Pancreas (tissue), 10 donors: ENCODE measurements at regions not wholly inside any gene's neighbourhood (a gene's known extent, or its start where the extent isn't known, plus 50 kb on each side); places are given as distances from the start of the nearest gene placed in this dataset.
A peak's percentile ranks its signal among the peaks of the same experiment; 100 is the strongest.

Experiments used
- ATAC-seq, 4 donors: fragments of 200-7000 bp; cut with Tn5 transposase; one replicate each; pipeline versions ENCODE4 v1.8.0 to v1.9.1; 2020; ENCODE audit warnings: mild to moderate bottlenecking in 4 of 4, moderate library complexity in 4 of 4
- DNase-seq, 6 donors: peaks; one replicate each; pipeline ENCODE4 v3.0.0-alpha.2; 2020
- FAIRE-seq: peaks from 2 replicates; lab custom pipeline; 2012; peaks lifted over from hg19 to GRCh38; lab: Jason Lieb, UNC
- H3K27ac ChIP-seq, 4 donors: fragments of 200-600 bp; sonication (generic); 1 replicate in 3 of 4; 2 replicates in 1 of 4; pipeline versions ENCODE4 v1.5.0 to v1.8.0; 2020
- H3K27me3 ChIP-seq, 4 donors: fragments of 200-600 bp; one replicate each; pipeline ENCODE4 v1.8.0; 2021
- H3K36me3 ChIP-seq, 3 donors: fragments of 200-600 bp; sonication (generic) in 1 of 3; one replicate each; pipeline versions ENCODE4 v1.5.0 to v1.8.0; 2020 to 2021
- H3K4me1 ChIP-seq, 3 donors: fragments of 200-600 bp; one replicate each; pipeline ENCODE4 v1.8.0; 2021
- H3K4me3 ChIP-seq, 4 donors: fragments of 200-600 bp; sonication (generic) in 2 of 4; one replicate each; pipeline versions ENCODE4 v1.5.0 to v1.8.0; 2020 to 2021
- H3K9me3 ChIP-seq, 4 donors: fragments of 200-600 bp; one replicate each; pipeline ENCODE4 v1.8.0; 2021
- WGBS, 2 donors: extraction: QIAGEN DNeasy Blood & Tissue Kit; methylation state at CpG; one replicate each; pipeline ENCODE4 v1.1.7; 2013; 5-methylcytosine and 5-hydroxymethylcytosine counted together
- intact Hi-C, 3 donors: fragments of 100-400 bp; cut with DNase I; formaldehyde crosslinking; loops; one replicate each; pipeline versions ENCODE4 v1.11.1 to v1.14.2; 2022
- TF ChIP-seq, protein P1 (sequence below), 4 donors: fragments of 200-600 bp; sonication (generic) in 3 of 4; IDR thresholded peaks; one replicate each; pipeline versions ENCODE4 v1.5.0 to v1.8.0; 2021; ENCODE audit warnings: antibody characterized with exemption in 4 of 4
- donor health status: healthy with polysubstance abuse.
- donor health status: DM: no; HTN: no; CAD: no; lungs with moderate emphysema.
- donor health status: DM: no; HTN: no; CAD: no.
- donor health status: control.
- donor health status: control.
- donor health status: Bipolar disorder and iron deficiency.
- donor health status: DM: yes; HTN: yes; CAD: no.
- donor health status: DM: no; HTN: no; CAD: no.
- donor health status: DM: no; HTN: no; CAD: no.
- donor health status: DM: yes; HTN: yes; CAD: no.

DNA sequence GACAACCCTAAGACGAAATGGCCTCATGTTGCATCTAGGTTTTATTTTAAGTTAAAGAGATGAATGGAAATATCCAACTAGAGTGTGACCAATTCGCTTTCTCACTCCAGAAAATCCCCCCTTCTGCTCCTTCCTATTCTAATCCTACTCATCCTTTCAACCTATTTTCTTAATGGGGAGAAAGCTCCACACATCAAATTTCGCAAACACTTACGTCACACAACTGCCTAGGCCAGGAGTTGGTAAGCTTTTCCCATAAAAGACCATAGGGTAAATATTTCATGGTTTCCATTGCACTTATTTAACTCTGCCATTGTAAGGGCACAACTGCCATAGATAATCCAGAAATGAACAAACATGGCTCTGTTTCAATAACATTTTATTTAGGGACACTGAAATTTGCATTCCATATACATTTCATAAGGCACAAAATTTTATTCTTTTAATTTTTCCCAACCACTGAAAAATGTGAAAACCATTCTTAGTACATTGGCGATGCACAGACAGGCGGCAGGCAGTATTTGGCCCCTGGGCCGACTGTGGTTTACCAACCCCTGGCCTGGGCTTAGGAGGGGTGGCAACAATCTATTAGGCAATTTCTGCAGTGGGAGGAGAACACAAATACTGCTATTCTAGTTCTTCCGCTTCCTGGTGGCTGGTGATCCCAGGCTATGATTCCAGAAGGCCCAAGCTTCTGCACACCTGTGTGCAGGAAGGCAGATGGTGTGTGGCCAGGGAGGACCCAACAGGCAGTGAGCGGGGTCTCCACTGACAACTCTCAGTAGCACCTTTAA is 67.2 kb upstream of the FOXN3 start:
- peak in 2 of 4 donors; percentile 43 to 55 for ATAC-seq
- TF ChIP-seq, protein P1, sequence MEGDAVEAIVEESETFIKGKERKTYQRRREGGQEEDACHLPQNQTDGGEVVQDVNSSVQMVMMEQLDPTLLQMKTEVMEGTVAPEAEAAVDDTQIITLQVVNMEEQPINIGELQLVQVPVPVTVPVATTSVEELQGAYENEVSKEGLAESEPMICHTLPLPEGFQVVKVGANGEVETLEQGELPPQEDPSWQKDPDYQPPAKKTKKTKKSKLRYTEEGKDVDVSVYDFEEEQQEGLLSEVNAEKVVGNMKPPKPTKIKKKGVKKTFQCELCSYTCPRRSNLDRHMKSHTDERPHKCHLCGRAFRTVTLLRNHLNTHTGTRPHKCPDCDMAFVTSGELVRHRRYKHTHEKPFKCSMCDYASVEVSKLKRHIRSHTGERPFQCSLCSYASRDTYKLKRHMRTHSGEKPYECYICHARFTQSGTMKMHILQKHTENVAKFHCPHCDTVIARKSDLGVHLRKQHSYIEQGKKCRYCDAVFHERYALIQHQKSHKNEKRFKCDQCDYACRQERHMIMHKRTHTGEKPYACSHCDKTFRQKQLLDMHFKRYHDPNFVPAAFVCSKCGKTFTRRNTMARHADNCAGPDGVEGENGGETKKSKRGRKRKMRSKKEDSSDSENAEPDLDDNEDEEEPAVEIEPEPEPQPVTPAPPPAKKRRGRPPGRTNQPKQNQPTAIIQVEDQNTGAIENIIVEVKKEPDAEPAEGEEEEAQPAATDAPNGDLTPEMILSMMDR (IDR thresholded peaks at IDR 0.05): no peak
- Histone ChIP-seq H3K27ac (no peak overlapping the region), H3K27me3 (no peaks in the 10 kb centered on the region), H3K36me3 (no peaks in the 10 kb centered on the region), H3K9me3 (no peaks in the 10 kb centered on the region), H3K4me3 (no peak overlapping the region), H3K4me1 (peaks cover 0 to 2% (median 0%) of the 10 kb centered on the region in 3 donors)
- intact Hi-C loops: no loop called here
- no peak for FAIRE-seq
- WGBS, 2 donors: 92 to 94% methylated on average over 9 of the region's 9 CpGs
- DNase-seq: no peak

DNA sequence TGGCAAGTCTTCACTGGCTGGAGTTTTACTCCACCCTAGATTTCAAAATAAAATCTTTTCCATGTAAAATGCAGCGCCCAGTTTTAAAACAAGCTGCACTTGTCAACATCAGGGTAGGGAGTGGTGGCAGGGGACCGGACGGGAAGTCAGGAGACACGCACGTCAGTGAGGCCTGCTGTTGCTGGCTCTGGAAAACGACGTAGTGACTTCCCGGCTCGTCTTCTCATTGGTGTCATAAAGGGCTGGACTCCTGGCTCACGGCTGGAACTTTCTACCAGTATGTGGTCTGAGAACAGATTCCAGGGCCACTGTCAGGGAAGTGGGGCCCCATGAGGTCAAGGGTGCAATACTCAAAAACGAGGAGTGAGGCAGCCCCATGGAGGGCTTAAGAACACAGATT is 64.2 kb upstream of the FOXN3 start:
- H3K36me3 ChIP-seq: no peaks in the 10 kb centered on the region
- FAIRE-seq (no peak), ATAC-seq (peak in 1 of 4 donors; percentile 25), DNase-seq (no peak)
- H3K27ac ChIP-seq: no peak overlapping the region
- peaks cover 0 to 2% (median 0%) of the 10 kb centered on the region in 3 donors for H3K4me1 ChIP-seq
- 88 to 89% methylated on average over 11 of the region's 11 CpGs for WGBS, 2 donors
- H3K27me3 ChIP-seq: no peaks in the 10 kb centered on the region
- TF ChIP-seq, protein P1 (IDR thresholded peaks at IDR 0.05): no peak
- no peaks in the 10 kb centered on the region for H3K9me3 ChIP-seq
- H3K4me3 ChIP-seq: no peak overlapping the region
- intact Hi-C loops: no loop called here

DNA sequence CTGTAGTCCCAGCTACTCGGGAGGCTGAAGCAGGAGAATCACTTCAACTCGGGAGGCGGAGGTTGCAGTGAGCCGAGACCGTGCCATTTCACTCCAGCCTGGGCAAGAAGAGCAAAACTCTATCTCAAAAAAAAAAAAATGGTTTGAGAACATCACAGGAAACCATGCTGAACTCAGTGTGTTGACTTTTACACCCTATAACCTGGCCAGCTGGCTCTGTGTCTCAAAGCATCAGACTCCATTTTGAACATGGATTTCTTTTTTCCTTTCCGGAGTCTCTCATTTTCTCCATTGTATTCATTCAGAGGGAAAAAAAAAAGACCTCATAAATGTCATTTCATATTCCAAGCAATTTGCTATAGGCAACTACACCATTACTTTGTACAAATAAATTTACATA is 63.2 kb upstream of the FOXN3 start:
- no peaks in the 10 kb centered on the region for H3K27me3 ChIP-seq
- no peaks in the 10 kb centered on the region for H3K9me3 ChIP-seq
- 98 to 99% methylated on average over 6 of the region's 6 CpGs for WGBS, 2 donors
- TF ChIP-seq, protein P1 (IDR thresholded peaks at IDR 0.05): no peak
- FAIRE-seq (no peak), ATAC-seq (no peak), DNase-seq (no peak)
- no peaks in the 10 kb centered on the region for H3K36me3 ChIP-seq
- H3K27ac ChIP-seq: no peak overlapping the region
- intact Hi-C loops: no loop called here
- H3K4me3 ChIP-seq: no peak overlapping the region
- peaks cover 0 to 2% (median 0%) of the 10 kb centered on the region in 3 donors for H3K4me1 ChIP-seq

DNA sequence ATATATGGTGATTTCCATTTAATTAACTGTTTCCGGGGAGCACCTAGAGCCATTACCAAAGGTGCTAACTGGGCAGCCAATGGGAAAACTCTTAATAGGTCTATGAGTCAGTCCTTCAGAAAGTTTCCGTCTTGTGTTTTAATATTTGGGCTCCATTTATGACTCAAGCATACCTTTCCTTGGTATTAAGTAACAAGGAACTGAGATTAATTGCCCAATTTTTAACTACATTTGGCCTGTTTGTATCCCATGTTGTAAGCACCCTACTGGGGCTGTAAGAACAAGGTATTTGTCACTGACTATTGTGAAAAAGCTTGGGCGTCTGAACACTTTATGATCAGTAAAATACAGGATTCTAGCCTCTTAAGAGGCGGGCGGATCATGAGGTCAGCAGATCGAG is 62.8 kb upstream of the FOXN3 start:
- no peaks in the 10 kb centered on the region for H3K27me3 ChIP-seq
- no peaks in the 10 kb centered on the region for H3K36me3 ChIP-seq
- no peak overlapping the region for H3K27ac ChIP-seq
- no peak overlapping the region for H3K4me3 ChIP-seq
- H3K4me1 ChIP-seq: peaks cover 0 to 2% (median 0%) of the 10 kb centered on the region in 3 donors
- TF ChIP-seq, protein P1 (IDR thresholded peaks at IDR 0.05): no peak
- DNase-seq (no peak), ATAC-seq (peak in 1 of 4 donors; percentile 13), FAIRE-seq (no peak)
- no peaks in the 10 kb centered on the region for H3K9me3 ChIP-seq
- intact Hi-C loops: no loop called here
- WGBS, 2 donors: 92 to 98% methylated on average over 6 of the region's 6 CpGs

DNA sequence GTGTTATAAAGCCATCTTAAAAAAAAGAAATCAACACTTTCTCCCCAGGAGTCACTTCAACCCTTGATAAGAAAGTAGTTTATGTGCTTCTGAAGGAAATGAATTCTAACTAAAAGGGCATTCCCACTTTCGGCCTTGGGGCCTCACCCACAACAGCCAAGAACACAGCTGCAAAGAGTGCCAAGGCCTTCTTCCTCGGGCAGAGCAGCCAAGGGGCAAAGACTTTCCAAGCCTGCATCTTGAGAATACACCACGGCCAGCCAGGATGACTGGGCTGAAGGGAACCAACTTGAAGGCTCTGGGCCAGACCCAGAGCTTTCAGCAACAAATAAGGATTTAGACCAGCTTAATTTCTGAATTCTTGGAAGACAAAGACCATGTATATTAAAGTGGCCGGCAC is 60.4 kb upstream of the FOXN3 start:
- Histone ChIP-seq H3K27ac (peak overlapping the region in 1 of 4 donors; percentile 31), H3K9me3 (no peaks in the 10 kb centered on the region), H3K36me3 (no peaks in the 10 kb centered on the region), H3K4me1 (peaks cover 0 to 7% (median 0%) of the 10 kb centered on the region in 3 donors), H3K27me3 (no peaks in the 10 kb centered on the region), H3K4me3 (no peak overlapping the region)
- FAIRE-seq: no peak
- TF ChIP-seq, protein P1 (IDR thresholded peaks at IDR 0.05): no peak
- intact Hi-C loops: no loop called here
- peak; percentile 80 to 94 (median 86) for ATAC-seq
- WGBS, 2 donors: 37 to 39% methylated on average over 4 of the region's 4 CpGs
- DNase-seq: peak in 4 of 6 donors; percentile 50 to 65 (median 64)
